ENCODE measurements at regions not wholly inside any gene's neighbourhood (a gene's known extent, or its start where the extent isn't known, plus 50 kb on each side); places are given as distances from the start of the nearest gene placed in this dataset.

DNA sequence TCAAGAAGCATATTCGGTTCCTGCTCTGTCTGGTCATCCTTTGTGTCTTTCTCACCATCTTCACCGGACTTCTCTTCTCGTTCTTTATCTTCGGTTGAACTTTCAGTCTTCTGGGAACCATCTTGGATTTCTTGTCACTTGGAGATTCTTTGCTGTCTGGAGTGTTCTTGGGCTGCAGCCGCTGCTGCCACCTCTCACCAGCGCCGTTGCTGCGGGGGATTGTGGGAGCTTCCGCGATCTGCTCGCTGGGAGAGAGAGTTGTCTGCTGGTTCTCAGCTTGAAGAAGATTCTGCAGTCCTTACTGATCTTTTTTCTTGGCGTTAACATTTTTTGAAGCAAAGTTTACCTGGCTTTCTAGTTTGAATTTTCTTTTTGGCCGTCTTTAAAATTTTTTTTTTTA, 1165.2 kb upstream of the PRMT6 start:
- no peaks in the 10 kb centered on the region for H3K27me3 Mint-ChIP-seq
- H3K4me1 Mint-ChIP-seq, result no peaks in the 10 kb centered on the region
- ChIA-PET POLR2A (no interaction called here), CTCF (no interaction called here)
- Histone ChIP-seq H3K36me3 (replicated peaks in 1 of 2; ENCODE audit: control extremely low read depth in 1 of 2, control insufficient read depth in 1 of 2, extremely low read depth in 1 of 2, insufficient read depth in 2 of 2, low read length in 1 of 2) (no peaks in the 10 kb centered on the region), H3K4me3 (ENCODE audit: control extremely low read depth in 1 of 5, extremely low read depth in 1 of 5, insufficient read depth in 1 of 5, low read depth in 2 of 5, low read length in 4 of 5) (no peak overlapping the region), H3K9me3 (ENCODE audit: control extremely low read depth in 1 of 3, control insufficient read depth in 2 of 3, insufficient read depth in 1 of 3, low read length in 2 of 3) (no peaks in the 10 kb centered on the region), H3K27ac (ENCODE audit: low read length in 2 of 2) (no peak overlapping the region), H4K20me1 (ENCODE audit: control insufficient read depth, insufficient read depth, low read length, poor library complexity, severe bottlenecking) (no peaks in the 10 kb centered on the region), H3K27me3 (replicated peaks in 1 of 4; ENCODE audit: control extremely low read depth in 1 of 4, control insufficient read depth in 3 of 4, insufficient read depth in 4 of 4, low read length in 3 of 4) (no peaks in the 10 kb centered on the region), H3K79me2 (ENCODE audit: control insufficient read depth, insufficient read depth, low read length) (no peaks in the 10 kb centered on the region), H3K9ac (ENCODE audit: low read length) (no peak overlapping the region), H3K4me2 (replicated peaks; ENCODE audit: low read depth, low read length, poor library complexity, severe bottlenecking) (no peak overlapping the region), H3K4me1 (ENCODE audit: control insufficient read depth in 2 of 2, insufficient read depth in 2 of 2, low read length in 2 of 2) (no peaks in the 10 kb centered on the region), H2AFZ (ENCODE audit: insufficient read depth, low read depth, low read length, poor library complexity, severe bottlenecking) (no peak overlapping the region)
- intact Hi-C loops (cut with micrococcal nuclease), result no loop called here
- TF ChIP-seq, protein P1, sequence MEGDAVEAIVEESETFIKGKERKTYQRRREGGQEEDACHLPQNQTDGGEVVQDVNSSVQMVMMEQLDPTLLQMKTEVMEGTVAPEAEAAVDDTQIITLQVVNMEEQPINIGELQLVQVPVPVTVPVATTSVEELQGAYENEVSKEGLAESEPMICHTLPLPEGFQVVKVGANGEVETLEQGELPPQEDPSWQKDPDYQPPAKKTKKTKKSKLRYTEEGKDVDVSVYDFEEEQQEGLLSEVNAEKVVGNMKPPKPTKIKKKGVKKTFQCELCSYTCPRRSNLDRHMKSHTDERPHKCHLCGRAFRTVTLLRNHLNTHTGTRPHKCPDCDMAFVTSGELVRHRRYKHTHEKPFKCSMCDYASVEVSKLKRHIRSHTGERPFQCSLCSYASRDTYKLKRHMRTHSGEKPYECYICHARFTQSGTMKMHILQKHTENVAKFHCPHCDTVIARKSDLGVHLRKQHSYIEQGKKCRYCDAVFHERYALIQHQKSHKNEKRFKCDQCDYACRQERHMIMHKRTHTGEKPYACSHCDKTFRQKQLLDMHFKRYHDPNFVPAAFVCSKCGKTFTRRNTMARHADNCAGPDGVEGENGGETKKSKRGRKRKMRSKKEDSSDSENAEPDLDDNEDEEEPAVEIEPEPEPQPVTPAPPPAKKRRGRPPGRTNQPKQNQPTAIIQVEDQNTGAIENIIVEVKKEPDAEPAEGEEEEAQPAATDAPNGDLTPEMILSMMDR (IDR thresholded peaks at IDR 0.05), result no peak
- TF ChIP-seq EZH2 (IDR thresholded peaks at IDR 0.05; ENCODE audit: borderline replicate concordance, insufficient read depth, low read depth, low read length, poor library complexity, severe bottlenecking), result no peak
- ATAC-seq (ENCODE audit: low read depth) (no peak), DNase-seq (no peak)
- H3K9me3 Mint-ChIP-seq (ENCODE audit: insufficient read depth), result no peaks in the 10 kb centered on the region
- H3K27ac Mint-ChIP-seq, result no peak overlapping the region
- 85% methylated on average over 11 of the region's 13 CpGs for WGBS (ENCODE audit: insufficient coverage)
- no peak overlapping the region for H3K4me3 Mint-ChIP-seq

DNA sequence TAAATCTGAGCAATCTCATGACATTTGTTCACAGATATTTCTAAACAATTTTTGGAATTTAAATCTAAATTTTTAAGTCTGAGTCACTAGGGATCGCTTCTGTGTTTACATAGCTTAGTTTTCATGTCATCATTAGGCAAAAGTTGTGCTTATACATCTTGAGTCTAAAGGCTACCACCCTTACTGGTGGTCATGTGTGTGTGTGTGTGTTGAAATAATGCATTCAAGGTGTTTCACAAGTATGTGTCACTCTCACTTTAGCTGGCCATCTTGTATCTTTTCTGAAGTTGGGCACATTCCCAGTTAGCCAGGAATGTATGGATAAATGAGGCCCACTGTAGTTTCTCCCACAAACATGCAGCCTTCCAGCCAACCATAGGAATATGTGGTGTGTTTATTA, 1162.5 kb upstream of the PRMT6 start:
- no peak overlapping the region for H3K27ac ChIP-seq (ENCODE audit: low read length in 2 of 2)
- CTCF ChIA-PET, result no interaction called here
- no peak overlapping the region for H3K4me3 Mint-ChIP-seq
- H3K9me3 ChIP-seq (ENCODE audit: control extremely low read depth in 1 of 3, control insufficient read depth in 2 of 3, insufficient read depth in 1 of 3, low read length in 2 of 3), result peaks cover 0 to 6% (median 0%) of the 10 kb centered on the region in 3 donors
- H3K27ac Mint-ChIP-seq, result no peak overlapping the region
- H3K4me2 ChIP-seq (replicated peaks; ENCODE audit: low read depth, low read length, poor library complexity, severe bottlenecking), result no peak overlapping the region
- no peaks in the 10 kb centered on the region for H3K27me3 Mint-ChIP-seq
- peaks cover 7% of the 10 kb centered on the region for H3K9me3 Mint-ChIP-seq (ENCODE audit: insufficient read depth)
- no peak overlapping the region for H3K9ac ChIP-seq (ENCODE audit: low read length)
- POLR2A ChIA-PET, result no interaction called here
- H2AFZ ChIP-seq (ENCODE audit: insufficient read depth, low read depth, low read length, poor library complexity, severe bottlenecking), result no peak overlapping the region
- no CpG with 5 or more reads among the region's 1 CpG for WGBS (ENCODE audit: insufficient coverage)
- TF ChIP-seq, protein P1 (IDR thresholded peaks at IDR 0.05), result no peak
- no peak for TF ChIP-seq EZH2 (IDR thresholded peaks at IDR 0.05; ENCODE audit: borderline replicate concordance, insufficient read depth, low read depth, low read length, poor library complexity, severe bottlenecking)
- DNase-seq, result no peak
- no peaks in the 10 kb centered on the region for H3K4me1 ChIP-seq (ENCODE audit: control insufficient read depth in 2 of 2, insufficient read depth in 2 of 2, low read length in 2 of 2)
- no peaks in the 10 kb centered on the region for H3K36me3 ChIP-seq (replicated peaks in 1 of 2; ENCODE audit: control extremely low read depth in 1 of 2, control insufficient read depth in 1 of 2, extremely low read depth in 1 of 2, insufficient read depth in 2 of 2, low read length in 1 of 2)
- no peaks in the 10 kb centered on the region for H3K27me3 ChIP-seq (replicated peaks in 1 of 4; ENCODE audit: control extremely low read depth in 1 of 4, control insufficient read depth in 3 of 4, insufficient read depth in 4 of 4, low read length in 3 of 4)
- no peak overlapping the region for H3K4me3 ChIP-seq (ENCODE audit: control extremely low read depth in 1 of 5, extremely low read depth in 1 of 5, insufficient read depth in 1 of 5, low read depth in 2 of 5, low read length in 4 of 5)
- H3K4me1 Mint-ChIP-seq, result no peaks in the 10 kb centered on the region
- no peaks in the 10 kb centered on the region for H3K79me2 ChIP-seq (ENCODE audit: control insufficient read depth, insufficient read depth, low read length)
- no peak for ATAC-seq (ENCODE audit: low read depth)
- H4K20me1 ChIP-seq (ENCODE audit: control insufficient read depth, insufficient read depth, low read length, poor library complexity, severe bottlenecking), result no peaks in the 10 kb centered on the region
- intact Hi-C loops (cut with micrococcal nuclease), result no loop called here
